ENCODE measurements at regions not wholly inside any gene's neighbourhood (a gene's known extent, or its start where the extent isn't known, plus 50 kb on each side); places are given as distances from the start of the nearest gene placed in this dataset.

- Histone ChIP-seq H3K4me3 (no peak overlapping the region), H3K27ac (no peak overlapping the region), H3K36me3 (no peaks in the 10 kb centered on the region), H3K9me3 (no peaks in the 10 kb centered on the region), H3K4me1 (ENCODE audit: insufficient read depth) (no peaks in the 10 kb centered on the region), H3K27me3 (no peaks in the 10 kb centered on the region)
- intact Hi-C loops (cut with DNase I), result no loop called here
- WGBS, 3 donors, result 53 to 74% (median 62%) methylated on average over 3 of the region's 3 CpGs
- TF ChIP-seq EP300 (IDR thresholded peaks at IDR 0.05), result no peak
- TF ChIP-seq POLR2A (IDR thresholded peaks at IDR 0.05), result no peak
- no peak for TF ChIP-seq CTCF (IDR thresholded peaks at IDR 0.05)
- no peak for DNase-seq
These were observed 209.8 kb upstream of the POM121L12 start for GRCh38 chr7:52825611-52826010.

- TF ChIP-seq POLR2A (IDR thresholded peaks at IDR 0.05), result no peak
- no peak for TF ChIP-seq CTCF (IDR thresholded peaks at IDR 0.05)
- no peak for TF ChIP-seq EP300 (IDR thresholded peaks at IDR 0.05)
- H3K4me1 ChIP-seq (ENCODE audit: insufficient read depth), result no peaks in the 10 kb centered on the region
- no peaks in the 10 kb centered on the region for H3K27me3 ChIP-seq
- no peaks in the 10 kb centered on the region for H3K36me3 ChIP-seq
- WGBS, 3 donors, result 93 to 97% (median 96%) methylated on average over 1 of the region's 1 CpG
- no peak overlapping the region for H3K27ac ChIP-seq
- intact Hi-C loops (cut with DNase I), result loop anchor here in 1 of 4 donors (5.0 kb wide), 1 partner anchor 794 kb away; no protein-coding TSS in a partner anchor
- H3K9me3 ChIP-seq, result no peaks in the 10 kb centered on the region
- no peak overlapping the region for H3K4me3 ChIP-seq
- no peak for DNase-seq
These were observed 223.9 kb upstream of the POM121L12 start for GRCh38 chr7:52811537-52811936.

GRCh38 chr7:52799817-52800216 lies 235.6 kb upstream of the POM121L12 start:
- TF ChIP-seq CTCF (IDR thresholded peaks at IDR 0.05), result no peak
- no peak for TF ChIP-seq EP300 (IDR thresholded peaks at IDR 0.05)
- no peak for TF ChIP-seq POLR2A (IDR thresholded peaks at IDR 0.05)
- 93 to 96% (median 95%) methylated on average over 9 of the region's 9 CpGs for WGBS, 3 donors
- H3K9me3 ChIP-seq, result no peaks in the 10 kb centered on the region
- no peaks in the 10 kb centered on the region for H3K27me3 ChIP-seq
- H3K4me1 ChIP-seq (ENCODE audit: insufficient read depth), result no peaks in the 10 kb centered on the region
- no peak for DNase-seq
- no peak overlapping the region for H3K27ac ChIP-seq
- H3K36me3 ChIP-seq, result no peaks in the 10 kb centered on the region
- intact Hi-C loops (cut with DNase I), result no loop called here
- H3K4me3 ChIP-seq, result no peak overlapping the region

- Histone ChIP-seq H3K4me1 (ENCODE audit: insufficient read depth) (no peaks in the 10 kb centered on the region), H3K27ac (no peak overlapping the region), H3K9me3 (no peaks in the 10 kb centered on the region), H3K4me3 (no peak overlapping the region), H3K36me3 (no peaks in the 10 kb centered on the region), H3K27me3 (no peaks in the 10 kb centered on the region)
- DNase-seq, result no peak
- intact Hi-C loops (cut with DNase I), result no loop called here
- 82 to 91% (median 91%) methylated on average over 4 of the region's 4 CpGs for WGBS, 3 donors
- no peak for TF ChIP-seq CTCF (IDR thresholded peaks at IDR 0.05)
- no peak for TF ChIP-seq EP300 (IDR thresholded peaks at IDR 0.05)
- no peak for TF ChIP-seq POLR2A (IDR thresholded peaks at IDR 0.05)
These were observed 237.6 kb upstream of the POM121L12 start for GRCh38 chr7:52797801-52798200.

GRCh38 chr7:52794621-52795020 lies 240.8 kb upstream of the POM121L12 start:
- no peak overlapping the region for H3K27ac ChIP-seq
- no peaks in the 10 kb centered on the region for H3K27me3 ChIP-seq
- no peak for DNase-seq
- no peaks in the 10 kb centered on the region for H3K4me1 ChIP-seq (ENCODE audit: insufficient read depth)
- H3K9me3 ChIP-seq, result no peaks in the 10 kb centered on the region
- no peak overlapping the region for H3K4me3 ChIP-seq
- TF ChIP-seq CTCF (IDR thresholded peaks at IDR 0.05), result no peak
- TF ChIP-seq EP300 (IDR thresholded peaks at IDR 0.05), result no peak
- no peak for TF ChIP-seq POLR2A (IDR thresholded peaks at IDR 0.05)
- WGBS, 3 donors, result 91 to 95% (median 94%) methylated on average over 1 of the region's 1 CpG
- intact Hi-C loops (cut with DNase I), result no loop called here
- no peaks in the 10 kb centered on the region for H3K36me3 ChIP-seq
